Upper lobe of right lung (tissue), 1 donor: ENCODE measurements at regions not wholly inside any gene's neighbourhood (a gene's known extent, or its start where the extent isn't known, plus 50 kb on each side); places are given as distances from the start of the nearest gene placed in this dataset.

ENCODE experiments used
- ATAC-seq: fragments of 200-7000 bp; cut with Tn5 transposase; one replicate; pipeline ENCODE4 v1.9.1; 2020; ENCODE audit warnings: mild to moderate bottlenecking, moderate library complexity
- DNase-seq: peaks from one replicate; pipeline ENCODE4 v3.0.0-alpha.2; 2020
- H3K27ac ChIP-seq: fragments of 200-600 bp; one replicate; pipeline ENCODE4 v1.8.0; 2022
- H3K27me3 ChIP-seq: fragments of 200-600 bp; one replicate; pipeline ENCODE4 v1.8.0; 2022; ENCODE audit warnings: mild to moderate bottlenecking
- H3K36me3 ChIP-seq: fragments of 200-600 bp; one replicate; pipeline ENCODE4 v1.8.0; 2022
- H3K4me1 ChIP-seq: fragments of 200-600 bp; one replicate; pipeline ENCODE4 v1.8.0; 2022
- H3K4me3 ChIP-seq: fragments of 200-600 bp; one replicate; pipeline ENCODE4 v1.8.0; 2022; ENCODE audit warnings: mild to moderate bottlenecking
- H3K9me3 ChIP-seq: fragments of 200-600 bp; one replicate; pipeline ENCODE4 v1.8.0; 2022
- CTCF ChIP-seq: fragments of 200-600 bp; IDR thresholded peaks from one replicate; pipeline ENCODE4 v1.8.0; 2022; ENCODE audit warnings: antibody characterized with exemption
- intact Hi-C: fragments of 100-400 bp; cut with DNase I; formaldehyde crosslinking; loops from one replicate; pipeline ENCODE4 v1.11.0; 2022
- donor health status: DM: no; HTN: yes; CAD: no; lungs with severe emphysema.

DNA sequence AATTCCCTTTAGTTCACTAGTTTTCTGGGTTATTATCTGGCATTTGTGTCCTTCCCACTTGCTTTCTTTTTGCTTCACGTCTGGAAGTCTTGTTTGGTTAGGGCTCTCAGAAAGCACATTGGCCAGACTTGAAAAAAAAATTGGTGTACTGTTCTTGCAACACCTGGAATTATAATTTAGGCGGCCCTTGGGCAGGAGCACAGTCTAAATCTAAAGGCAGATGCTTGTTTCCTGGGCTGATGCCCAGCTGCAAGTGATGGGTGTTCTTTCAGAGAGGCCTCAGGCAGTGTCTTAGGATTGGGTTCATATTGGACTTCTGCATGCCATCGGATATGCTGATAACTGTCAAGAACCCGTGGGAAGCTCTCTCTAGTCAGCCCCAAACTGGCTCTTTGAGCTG, 521.5 kb downstream of the PDCD6IP start:
- intact Hi-C loops = no loop called here

DNA sequence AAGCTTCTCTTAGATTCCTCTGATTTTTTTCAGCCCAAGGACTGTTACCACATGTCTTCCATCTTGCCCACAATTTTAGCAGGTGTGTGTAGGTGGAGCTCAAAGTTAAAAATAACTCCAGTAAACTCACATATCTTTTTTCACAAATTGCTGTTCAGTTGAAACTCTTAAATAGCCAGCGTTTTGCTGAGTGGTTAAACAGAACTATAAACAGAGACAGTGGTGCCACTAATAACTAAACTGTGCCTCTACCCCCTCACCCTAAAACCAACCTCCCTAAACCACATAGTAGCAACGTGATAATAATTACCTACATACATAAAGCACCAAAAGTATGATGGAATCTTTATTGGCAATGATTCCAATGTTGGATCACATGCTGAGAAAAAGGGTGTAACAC, 525.1 kb downstream of the PDCD6IP start:
- no peak for TF ChIP-seq CTCF
- DNase-seq (no peak), ATAC-seq (no peak)
- Histone ChIP-seq H3K27ac (no peak overlapping the region), H3K4me3 (no peak overlapping the region), H3K27me3 (no peaks in the 10 kb centered on the region), H3K9me3 (no peaks in the 10 kb centered on the region), H3K36me3 (no peaks in the 10 kb centered on the region), H3K4me1 (no peaks in the 10 kb centered on the region)
- intact Hi-C loops = no loop called here

More for the DNA sequence above, 521.5 kb downstream of the PDCD6IP start:
- Histone ChIP-seq H3K27me3 (no peaks in the 10 kb centered on the region), H3K4me1 (no peaks in the 10 kb centered on the region), H3K4me3 (no peak overlapping the region), H3K9me3 (no peaks in the 10 kb centered on the region), H3K36me3 (no peaks in the 10 kb centered on the region), H3K27ac (no peak overlapping the region)
- no peak for TF ChIP-seq CTCF
- DNase-seq (no peak), ATAC-seq (no peak)

DNA sequence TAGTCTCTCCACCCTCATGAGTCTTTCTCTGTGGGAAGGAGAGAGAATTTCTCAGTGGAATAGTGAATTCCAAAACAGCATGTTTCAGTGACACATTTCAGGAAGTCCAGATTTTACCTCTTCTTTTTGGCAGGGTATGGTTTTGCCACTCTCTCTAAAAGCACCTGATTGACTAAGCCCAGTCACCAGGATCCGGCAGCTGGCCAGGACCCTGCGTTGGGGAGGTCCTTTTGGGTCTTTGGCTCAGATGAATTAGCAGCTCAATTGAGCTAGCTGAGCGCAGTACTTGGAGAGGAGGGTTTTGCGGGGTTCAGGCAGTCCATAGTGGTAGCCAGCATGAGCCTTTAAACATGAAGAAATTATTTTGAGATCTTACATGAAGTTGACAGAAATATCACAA, 548.2 kb downstream of the PDCD6IP start:
- DNase-seq (no peak), ATAC-seq (no peak)
- Histone ChIP-seq H3K27me3 (no peaks in the 10 kb centered on the region), H3K36me3 (no peaks in the 10 kb centered on the region), H3K4me3 (no peak overlapping the region), H3K27ac (no peak overlapping the region), H3K4me1 (no peaks in the 10 kb centered on the region), H3K9me3 (no peaks in the 10 kb centered on the region)
- TF ChIP-seq CTCF = no peak
- intact Hi-C loops = no loop called here

DNA sequence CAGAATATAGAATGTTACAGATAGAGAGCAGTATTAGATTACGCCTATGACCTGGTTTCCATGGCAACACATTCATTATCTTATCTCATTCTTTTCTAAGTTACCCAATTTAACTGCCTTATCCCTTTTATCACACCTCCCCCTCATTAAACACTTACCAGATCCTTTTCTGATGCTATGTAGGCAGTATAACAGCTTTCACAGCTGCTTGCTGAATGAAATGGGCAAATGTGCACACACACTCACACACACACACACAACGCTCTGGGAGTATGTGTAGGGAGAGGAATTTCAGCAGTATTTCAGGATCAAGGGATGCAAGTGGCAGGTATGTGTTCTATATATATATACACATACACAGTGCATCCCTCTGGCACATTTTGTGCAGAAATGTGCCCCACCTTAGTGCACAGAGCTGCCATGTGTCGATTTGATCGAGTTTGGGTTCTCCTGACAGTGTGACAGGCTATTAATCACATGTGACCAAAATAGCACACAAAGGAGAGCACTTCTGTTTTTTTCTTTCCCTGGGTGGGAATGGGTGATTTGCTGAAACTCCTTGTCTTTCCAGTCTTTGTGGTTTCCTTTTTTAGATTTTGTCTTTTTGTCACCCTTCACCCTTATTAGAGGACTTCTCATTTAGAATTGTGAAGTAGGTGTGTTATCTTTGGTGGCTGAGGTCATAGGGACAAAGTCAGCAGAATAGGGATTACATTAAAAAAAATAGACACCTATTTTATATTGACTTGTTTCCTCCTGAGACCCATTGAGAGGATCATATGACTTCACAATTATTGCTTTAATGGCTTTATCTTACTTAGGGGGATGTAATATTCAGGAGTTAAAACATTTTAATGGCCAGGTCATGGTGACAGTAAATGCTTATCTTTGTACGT, 553.7 kb downstream of the PDCD6IP start:
- TF ChIP-seq CTCF = no peak
- no peaks in the 10 kb centered on the region for H3K27me3 ChIP-seq
- H3K36me3 ChIP-seq = no peaks in the 10 kb centered on the region
- no peaks in the 10 kb centered on the region for H3K4me1 ChIP-seq
- DNase-seq (no peak), ATAC-seq (no peak)
- intact Hi-C loops = no loop called here
- no peaks in the 10 kb centered on the region for H3K9me3 ChIP-seq
- H3K27ac ChIP-seq = no peak overlapping the region
- H3K4me3 ChIP-seq = no peak overlapping the region

- no peak overlapping the region for H3K27ac ChIP-seq
- TF ChIP-seq CTCF = no peak
- no peaks in the 10 kb centered on the region for H3K4me1 ChIP-seq
- H3K36me3 ChIP-seq = no peaks in the 10 kb centered on the region
- DNase-seq = no peak
- intact Hi-C loops = no loop called here
- ATAC-seq = no peak
- H3K9me3 ChIP-seq = no peaks in the 10 kb centered on the region
- no peak overlapping the region for H3K4me3 ChIP-seq
- no peaks in the 10 kb centered on the region for H3K27me3 ChIP-seq
These were observed 554.4 kb downstream of the PDCD6IP start for GRCh38 chr3:34352778-34353331.
